H1 (cell line): ENCODE measurements at regions not wholly inside any gene's neighbourhood (a gene's known extent, or its start where the extent isn't known, plus 50 kb on each side); places are given as distances from the start of the nearest gene placed in this dataset.

Experiments used
- GTF2F1 ChIP-seq: IDR thresholded peaks from 2 replicates; pipeline ENCODE4 v1.6.1; 2012; ENCODE audit warnings: low read depth, low read length, improper control_type of control experiment, borderline replicate concordance
- JUN ChIP-seq: IDR thresholded peaks from 2 replicates; pipeline ENCODE4 v1.6.1; 2011; ENCODE audit warnings: low read depth, mild to moderate bottlenecking, improper control_type of control experiment, low read length
- SP1 ChIP-seq: IDR thresholded peaks from 2 replicates; pipeline ENCODE4 v1.6.1; 2011; ENCODE audit warnings: low read depth, low read length
- SP4 ChIP-seq: IDR thresholded peaks from 2 replicates; pipeline ENCODE4 v1.6.1; 2012; ENCODE audit warnings: low read length, inconsistent platforms

DNA sequence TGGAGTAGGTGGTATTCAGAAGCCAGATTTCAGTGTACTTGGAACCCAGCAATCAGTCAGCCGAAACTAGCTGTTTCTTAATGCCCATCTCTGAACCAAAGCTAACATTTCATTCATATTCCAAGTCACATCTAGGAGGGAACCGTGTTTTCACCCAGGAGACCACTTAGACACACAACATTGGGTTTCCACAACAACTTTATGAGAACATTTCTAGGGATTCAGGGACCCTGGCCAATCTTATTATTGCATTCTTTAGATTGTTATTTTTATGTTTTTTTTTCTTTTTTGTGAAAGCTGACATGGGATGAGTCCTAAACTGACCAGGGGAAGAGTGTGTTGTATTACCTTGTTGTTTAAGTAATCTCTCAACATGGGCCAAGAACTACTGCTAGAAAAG, 72.5 kb upstream of the KIAA0040 start (continued):
- no peak for TF ChIP-seq JUN
- no peak for TF ChIP-seq SP1
- no peak for TF ChIP-seq GTF2F1
- TF ChIP-seq SP4 = no peak
